Lower leg skin (tissue), 3 donors: ENCODE measurements at regions not wholly inside any gene's neighbourhood (a gene's known extent, or its start where the extent isn't known, plus 50 kb on each side); places are given as distances from the start of the nearest gene placed in this dataset.

ENCODE experiments used
- CTCF ChIP-seq, 3 donors: fragments of 450-650 bp; IDR thresholded peaks; one replicate each; pipeline ENCODE4 v1.5.1; 2016; ENCODE audit warnings: antibody characterized with exemption in 3 of 3, mild to moderate bottlenecking in 3 of 3, moderate library complexity in 2 of 3
- POLR2A ChIP-seq, 2 donors: fragments of 450-650 bp; IDR thresholded peaks; one replicate each; pipeline ENCODE4 v1.6.1; 2016 to 2017; ENCODE audit warnings: antibody characterized with exemption in 2 of 2, mild to moderate bottlenecking in 1 of 2, moderate library complexity in 1 of 2

- no peak for TF ChIP-seq CTCF (IDR thresholded peaks at IDR 0.05)
- TF ChIP-seq POLR2A (IDR thresholded peaks at IDR 0.05) = no peak
Observed at GRCh38 chrX:129145840-129146272, 377.4 kb downstream of the SMARCA1 start.
